ENCODE measurements at regions not wholly inside any gene's neighbourhood (a gene's known extent, or its start where the extent isn't known, plus 50 kb on each side); places are given as distances from the start of the nearest gene placed in this dataset.

GRCh38 chr6:166707045-166707444 lies 80.0 kb upstream of the RPS6KA2 start:
- H3K4me2 ChIP-seq (ENCODE audit: low read length), result no peak overlapping the region

DNA sequence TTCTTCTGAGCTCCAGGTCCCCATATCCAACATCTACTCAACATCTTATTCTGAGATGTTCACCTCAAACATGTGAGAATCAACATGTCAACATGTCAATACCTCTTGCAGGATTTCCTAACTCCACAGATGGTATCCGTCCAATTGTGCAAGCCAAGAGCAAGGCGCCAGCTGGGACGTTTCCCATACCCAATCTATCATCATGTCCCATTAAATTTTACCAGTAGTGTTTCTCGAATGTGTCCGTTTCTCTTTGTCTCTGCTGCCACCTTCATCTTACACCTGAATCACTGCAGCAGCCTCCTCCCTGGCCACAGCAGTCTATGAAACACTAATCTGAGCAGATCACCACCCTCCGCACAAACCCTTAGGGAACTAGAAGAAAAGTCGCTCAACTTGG lies 78.0 kb upstream of the RPS6KA2 start:
- TF ChIP-seq CTCF (IDR thresholded peaks at IDR 0.05; ENCODE audit: low read length) (no peak), EZH2 (IDR thresholded peaks at IDR 0.05; ENCODE audit: borderline replicate concordance, low read length) (no peak)
- Histone ChIP-seq H3K27me3 (ENCODE audit: insufficient read depth, low read length) (no peaks in the 10 kb centered on the region), H3K9ac (ENCODE audit: low read length) (no peak overlapping the region), H3K79me2 (ENCODE audit: insufficient read depth, low read length) (no peaks in the 10 kb centered on the region), H3K4me2 (ENCODE audit: low read length) (no peak overlapping the region), H3K27ac (ENCODE audit: low read depth, low read length, poor library complexity, severe bottlenecking) (no peak overlapping the region), H3K9me2 (ENCODE audit: low read depth, low read length) (no peaks in the 10 kb centered on the region), H4K20me1 (ENCODE audit: insufficient read depth, low read length) (no peaks in the 10 kb centered on the region), H2AFZ (ENCODE audit: low read length) (no peak overlapping the region), H3K9me3 (ENCODE audit: low read length) (no peaks in the 10 kb centered on the region), H3F3A (ENCODE audit: insufficient read depth, low read length) (no peaks in the 10 kb centered on the region), H3K4me3 (ENCODE audit: low read depth, low read length, poor library complexity, severe bottlenecking) (no peak overlapping the region), H3K4me1 (ENCODE audit: insufficient read depth, low read length, severe bottlenecking) (no peaks in the 10 kb centered on the region), H3K36me3 (ENCODE audit: insufficient read depth, low read length) (no peaks in the 10 kb centered on the region)

More at GRCh38 chr6:166707045-166707444, 80.0 kb upstream of the RPS6KA2 start:
- H3K9me2 ChIP-seq (ENCODE audit: low read depth, low read length), result no peaks in the 10 kb centered on the region
- H2AFZ ChIP-seq (ENCODE audit: low read length), result no peak overlapping the region
- no peaks in the 10 kb centered on the region for H3K9me3 ChIP-seq (ENCODE audit: low read length)
- H3K9ac ChIP-seq (ENCODE audit: low read length), result no peak overlapping the region
- H3K79me2 ChIP-seq (ENCODE audit: insufficient read depth, low read length), result no peaks in the 10 kb centered on the region
- no peak overlapping the region for H3K27ac ChIP-seq (ENCODE audit: low read depth, low read length, poor library complexity, severe bottlenecking)
- H3K4me3 ChIP-seq (ENCODE audit: low read depth, low read length, poor library complexity, severe bottlenecking), result no peak overlapping the region
- H4K20me1 ChIP-seq (ENCODE audit: insufficient read depth, low read length), result no peaks in the 10 kb centered on the region
- H3K36me3 ChIP-seq (ENCODE audit: insufficient read depth, low read length), result no peaks in the 10 kb centered on the region
- no peaks in the 10 kb centered on the region for H3K4me1 ChIP-seq (ENCODE audit: insufficient read depth, low read length, severe bottlenecking)
- no peaks in the 10 kb centered on the region for H3K27me3 ChIP-seq (ENCODE audit: insufficient read depth, low read length)
- no peak for TF ChIP-seq EZH2 (IDR thresholded peaks at IDR 0.05; ENCODE audit: borderline replicate concordance, low read length)
- TF ChIP-seq CTCF (IDR thresholded peaks at IDR 0.05; ENCODE audit: low read length), result no peak
- H3F3A ChIP-seq (ENCODE audit: insufficient read depth, low read length), result no peaks in the 10 kb centered on the region

GRCh38 chr6:166704171-166704570 lies 77.1 kb upstream of the RPS6KA2 start:
- H2AFZ ChIP-seq (ENCODE audit: low read length), result no peak overlapping the region
- H3K9ac ChIP-seq (ENCODE audit: low read length), result no peak overlapping the region
- no peaks in the 10 kb centered on the region for H3K36me3 ChIP-seq (ENCODE audit: insufficient read depth, low read length)
- no peaks in the 10 kb centered on the region for H3K79me2 ChIP-seq (ENCODE audit: insufficient read depth, low read length)
- no peaks in the 10 kb centered on the region for H3K4me1 ChIP-seq (ENCODE audit: insufficient read depth, low read length, severe bottlenecking)
- H3F3A ChIP-seq (ENCODE audit: insufficient read depth, low read length), result no peaks in the 10 kb centered on the region
- H3K9me2 ChIP-seq (ENCODE audit: low read depth, low read length), result no peaks in the 10 kb centered on the region
- no peak overlapping the region for H3K4me2 ChIP-seq (ENCODE audit: low read length)
- H4K20me1 ChIP-seq (ENCODE audit: insufficient read depth, low read length), result no peaks in the 10 kb centered on the region
- H3K9me3 ChIP-seq (ENCODE audit: low read length), result no peaks in the 10 kb centered on the region
- no peak overlapping the region for H3K27ac ChIP-seq (ENCODE audit: low read depth, low read length, poor library complexity, severe bottlenecking)
- no peaks in the 10 kb centered on the region for H3K27me3 ChIP-seq (ENCODE audit: insufficient read depth, low read length)
- TF ChIP-seq EZH2 (IDR thresholded peaks at IDR 0.05; ENCODE audit: borderline replicate concordance, low read length) (no peak), CTCF (IDR thresholded peaks at IDR 0.05; ENCODE audit: low read length) (no peak)
- no peak overlapping the region for H3K4me3 ChIP-seq (ENCODE audit: low read depth, low read length, poor library complexity, severe bottlenecking)

Data from OCI-LY1 (cell line).